Loucy (cell line): ENCODE measurements at regions not wholly inside any gene's neighbourhood (a gene's known extent, or its start where the extent isn't known, plus 50 kb on each side); places are given as distances from the start of the nearest gene placed in this dataset.

ENCODE experiments used
- CTCF ChIP-seq: fragments of 200-600 bp; sonication (generic); conservative IDR thresholded peaks from 2 replicates; pipeline ENCODE4 v1.5.1; 2014; ENCODE audit warnings: mild to moderate bottlenecking, antibody characterized with exemption, low read length
- EZH2phosphoT487 ChIP-seq: fragments of 200-600 bp; IDR thresholded peaks from 2 replicates; pipeline ENCODE4 v1.6.1; 2018; ENCODE audit warnings: antibody characterized with exemption, mild to moderate bottlenecking, moderate library complexity, borderline replicate concordance

GRCh38 chr20:34165018-34165619 is 53.1 kb upstream of the EIF2S2 start:
- TF ChIP-seq CTCF (no peak), EZH2phosphoT487 (no peak)
